ENCODE measurements at regions not wholly inside any gene's neighbourhood (a gene's known extent, or its start where the extent isn't known, plus 50 kb on each side); places are given as distances from the start of the nearest gene placed in this dataset.
"Not testable (repeated sequence)": the region's sequence is repeated elsewhere in the genome, so short reads cannot be mapped to it uniquely, and the experiment has no call there.

DNA sequence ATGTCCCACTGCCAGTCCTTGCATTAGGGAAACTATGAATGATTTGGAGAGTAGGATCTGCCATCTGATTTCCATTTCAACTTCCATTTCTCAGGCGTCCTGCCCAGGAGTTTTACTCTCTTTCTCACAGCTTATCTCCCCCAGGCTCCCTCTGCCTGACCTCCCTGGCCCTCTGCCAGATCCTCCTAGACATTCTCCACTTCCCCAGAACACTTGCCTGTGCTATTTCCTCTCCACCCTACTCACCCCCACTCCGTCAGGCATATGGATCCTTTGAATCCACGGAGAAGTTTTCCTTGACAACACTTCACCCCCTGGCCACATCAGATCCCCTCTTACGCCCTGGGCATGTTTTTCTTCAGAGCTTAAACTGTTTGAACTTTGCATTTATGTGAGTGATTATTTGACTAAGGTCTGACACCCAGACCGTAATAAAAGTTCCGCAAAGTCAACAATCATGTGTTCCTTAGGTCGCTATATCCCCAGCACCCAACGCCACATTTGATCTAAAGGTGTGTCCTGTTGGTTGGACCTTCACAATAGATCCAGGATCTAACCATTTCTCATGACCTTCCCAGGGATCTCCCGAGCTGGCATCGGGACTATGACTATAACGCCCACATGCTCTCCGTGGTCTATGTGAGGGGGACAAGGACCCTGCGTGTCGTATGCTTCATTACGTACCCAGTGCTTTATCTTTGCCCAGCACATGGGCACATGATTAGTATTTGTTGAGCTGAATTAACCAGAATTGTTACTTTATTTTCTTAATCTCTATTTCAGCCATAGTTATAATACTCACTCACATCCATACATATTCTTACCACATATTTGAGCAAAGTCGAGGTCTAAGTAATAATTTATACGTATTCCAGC, 255.8 kb upstream of the FOXN3 start:
- DNase-seq (ENCODE audit: low spot score) (no peak), ATAC-seq (no peak)
- intact Hi-C loops (cut with DNase I): no loop called here

DNA sequence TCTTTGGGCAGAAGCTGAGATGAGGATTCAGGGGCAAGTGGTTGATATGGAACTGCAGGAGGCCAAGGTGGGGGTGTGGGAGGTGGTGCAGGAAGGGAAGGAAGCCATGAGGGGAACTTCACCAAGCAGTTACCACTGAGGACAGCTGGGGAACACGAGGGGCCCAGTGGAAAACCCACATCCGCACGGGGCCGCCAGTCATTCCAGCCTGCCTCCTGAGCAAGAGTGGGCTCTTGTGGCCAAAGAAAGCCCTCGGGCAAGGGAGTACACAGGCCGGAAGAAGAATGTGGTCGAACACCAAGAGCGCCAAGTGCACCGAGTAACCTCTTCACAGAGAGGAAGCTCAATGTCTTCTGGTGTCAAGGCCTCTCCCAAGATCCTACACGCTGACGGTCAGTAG, 252.2 kb upstream of the FOXN3 start:
- intact Hi-C loops (cut with DNase I): no loop called here
- ATAC-seq (peak; percentile 71), DNase-seq (ENCODE audit: low spot score) (peak; percentile 60)

DNA sequence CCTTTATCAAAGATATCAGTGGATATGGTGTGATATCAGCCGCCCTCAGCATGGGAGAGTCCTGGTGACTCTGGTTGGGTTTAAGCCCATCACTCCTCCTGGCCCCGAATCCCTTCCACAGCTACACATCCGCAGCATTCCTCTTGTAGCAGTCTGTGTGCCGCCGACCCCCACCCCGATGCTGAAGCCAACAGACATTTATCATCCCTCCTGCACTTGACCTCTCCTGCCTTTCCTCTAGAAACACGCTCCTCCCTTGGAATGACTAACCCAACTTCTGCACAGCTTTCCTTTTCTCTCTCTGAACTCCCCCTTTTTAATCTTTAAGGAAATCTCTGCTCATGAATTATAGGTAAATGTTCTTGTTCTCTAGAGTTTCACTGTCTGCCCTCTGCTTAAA, 250.9 kb upstream of the FOXN3 start:
- DNase-seq (ENCODE audit: low spot score) (no peak), ATAC-seq (no peak)
- intact Hi-C loops (cut with DNase I): no loop called here

DNA sequence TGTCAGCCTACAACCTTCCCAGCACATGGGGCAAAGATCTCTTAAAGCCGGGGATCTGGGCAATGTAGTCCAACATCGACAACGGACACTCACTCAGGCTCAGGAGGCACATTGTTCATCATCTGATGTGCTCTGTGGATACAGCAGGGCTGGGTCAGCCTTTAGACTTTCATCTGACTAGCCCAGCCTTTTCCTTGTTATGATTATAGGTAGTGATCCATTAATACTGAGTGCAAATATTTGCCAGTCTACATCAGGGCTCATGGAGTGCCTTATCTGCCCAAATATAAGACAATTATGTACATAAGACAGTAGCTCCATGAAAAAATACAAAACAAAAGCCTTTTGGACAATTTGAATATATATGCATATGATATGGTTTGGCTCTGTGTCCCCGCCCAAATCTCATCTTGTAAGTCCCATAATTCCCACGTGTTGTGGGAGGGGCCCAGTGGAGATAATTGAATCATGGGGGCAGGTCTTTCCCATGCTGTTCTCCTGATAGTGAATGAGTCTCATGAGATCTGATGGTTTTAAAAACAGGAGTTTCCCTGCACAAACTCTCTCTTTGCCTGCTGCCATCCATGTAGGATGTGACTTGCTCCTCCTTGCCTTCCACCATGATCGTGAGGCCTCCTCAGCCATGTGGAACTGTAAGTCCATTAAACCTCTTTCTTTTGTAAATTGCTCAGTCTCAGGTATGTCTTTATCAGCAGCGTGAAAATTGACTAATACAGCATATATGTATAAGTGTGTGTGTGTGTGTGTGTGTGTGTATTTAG, 248.5 kb upstream of the FOXN3 start:
- ATAC-seq; DNase-seq (ENCODE audit: low spot score); intact Hi-C loops (cut with DNase I): not testable (repeated sequence)

DNA sequence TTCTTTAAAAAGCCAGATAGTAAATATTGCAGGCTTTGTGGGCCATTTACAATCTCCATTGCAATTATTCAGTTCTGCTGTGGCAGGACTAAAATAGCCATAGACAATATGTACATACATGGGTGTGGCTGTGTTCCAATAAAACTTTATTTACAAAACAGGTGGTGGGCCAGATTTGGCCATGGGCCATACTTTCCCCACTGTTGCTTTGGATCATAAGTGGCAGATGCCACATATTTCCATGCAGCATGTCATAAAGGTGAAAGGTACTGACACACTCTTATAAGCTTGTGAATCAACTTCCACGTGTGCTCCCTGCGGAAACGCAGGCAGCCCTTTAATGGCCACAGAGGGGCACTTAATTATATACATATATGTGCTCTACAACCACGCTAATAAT, 244.4 kb upstream of the FOXN3 start:
- DNase-seq (ENCODE audit: low spot score) (no peak), ATAC-seq (no peak)
- intact Hi-C loops (cut with DNase I): no loop called here

DNA sequence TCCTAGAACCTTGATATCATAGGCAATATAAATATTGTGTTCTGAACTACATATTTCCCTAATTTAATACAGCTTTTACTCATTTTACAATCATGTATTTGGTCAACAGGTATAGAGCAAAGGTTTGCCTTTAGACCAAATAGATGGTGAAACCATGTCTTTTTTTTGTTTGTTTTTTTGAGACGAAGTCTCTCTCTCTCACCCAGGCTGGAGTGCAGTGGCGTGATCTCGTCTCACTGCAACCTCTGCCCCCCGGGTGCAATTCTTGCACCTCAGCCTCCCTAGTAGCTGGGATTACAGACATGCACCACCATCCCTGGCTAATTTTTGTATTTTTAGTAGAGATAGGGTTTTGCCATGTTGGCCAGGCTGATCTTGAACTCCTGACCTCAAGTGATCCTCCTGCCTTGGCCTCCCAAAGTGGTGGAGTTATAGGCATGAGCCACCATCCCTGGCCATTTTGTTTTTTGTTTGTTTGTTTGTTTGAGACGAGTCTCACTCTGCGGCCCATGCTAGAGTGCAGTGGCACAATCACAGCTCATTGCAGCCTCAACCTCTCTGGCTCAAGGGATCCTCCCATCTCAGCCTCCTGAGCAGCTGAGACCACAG, 243.7 kb upstream of the FOXN3 start:
- DNase-seq (ENCODE audit: low spot score); ATAC-seq; intact Hi-C loops (cut with DNase I): not testable (repeated sequence)

DNA sequence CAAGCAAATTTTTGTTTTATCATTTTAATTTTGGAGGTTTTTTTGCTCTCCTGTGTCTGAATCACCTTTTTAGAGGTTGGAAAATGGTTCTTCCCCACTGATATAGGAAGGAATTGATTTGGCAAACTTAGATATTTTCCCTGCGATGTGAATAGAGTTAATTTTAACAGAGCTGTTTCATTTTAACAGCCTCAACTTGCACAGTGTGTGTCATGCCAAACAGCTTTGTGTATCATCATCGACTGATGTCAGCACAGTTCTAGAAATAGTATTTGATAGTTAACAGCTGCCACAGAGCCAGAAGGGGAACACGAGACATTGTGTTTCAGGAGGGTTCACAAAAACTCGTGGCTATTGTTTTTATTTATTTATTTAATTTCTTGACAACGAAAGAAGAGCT, 243.1 kb upstream of the FOXN3 start:
- ATAC-seq (peak; percentile 91), DNase-seq (ENCODE audit: low spot score) (no peak)
- intact Hi-C loops (cut with DNase I): no loop called here

DNA sequence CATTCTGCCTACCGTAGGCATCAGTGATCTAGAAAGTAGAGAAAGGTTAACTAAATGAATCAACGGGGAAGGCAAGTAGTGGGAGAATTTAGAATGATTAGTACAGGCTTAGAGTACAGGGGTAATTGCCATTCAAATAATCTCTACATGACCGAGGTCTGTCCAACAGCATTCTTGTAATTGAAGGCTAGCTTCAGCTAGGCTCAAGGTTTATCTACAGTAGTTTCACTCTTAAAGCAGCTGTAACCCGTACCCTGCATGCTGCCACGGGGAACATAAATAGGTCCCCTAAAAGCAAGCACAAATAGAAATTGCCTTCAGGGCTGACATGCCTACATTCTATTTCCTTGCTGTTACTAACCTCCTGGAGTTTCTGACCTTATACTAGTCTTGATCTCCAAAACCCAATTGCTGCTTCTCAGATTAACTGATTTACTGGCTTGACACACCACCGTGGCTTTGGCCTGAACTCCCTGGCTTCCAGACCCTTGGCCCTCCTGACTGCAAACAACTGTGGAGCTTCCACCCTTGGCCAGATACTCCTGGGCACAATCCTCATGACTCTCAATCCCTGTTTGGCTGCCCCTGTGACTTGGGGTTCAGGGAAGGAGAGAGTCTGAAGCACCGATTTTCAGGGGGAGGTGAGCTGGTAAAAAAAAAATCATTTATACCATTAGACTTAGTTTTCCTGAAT, 242.1 kb upstream of the FOXN3 start:
- intact Hi-C loops (cut with DNase I): loop anchor here (5.0 kb wide), 1 partner anchor 1133 kb away; no protein-coding TSS in a partner anchor
- no peak for DNase-seq (ENCODE audit: low spot score)
- ATAC-seq: no peak

DNA sequence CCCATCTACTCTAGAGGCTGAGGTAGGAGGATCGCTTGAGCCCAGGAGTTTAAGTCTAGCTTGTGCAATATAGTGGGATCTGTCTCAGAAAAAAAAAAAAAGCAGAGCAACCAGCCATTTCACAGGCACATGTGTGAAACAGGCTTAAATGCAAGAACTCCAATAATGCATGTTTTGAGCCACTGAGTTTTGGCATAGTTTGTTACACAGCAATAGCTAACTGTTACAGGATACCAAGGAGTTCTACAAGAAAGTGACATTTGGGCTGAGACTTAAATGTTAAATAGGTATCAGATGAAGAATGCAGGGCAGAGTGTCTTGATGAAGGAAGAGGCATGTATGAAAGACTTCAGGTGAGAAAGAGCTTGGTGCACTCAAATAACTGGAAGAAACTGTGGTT, 240.0 kb upstream of the FOXN3 start:
- DNase-seq (ENCODE audit: low spot score) (no peak), ATAC-seq (no peak)
- intact Hi-C loops (cut with DNase I): loop anchor here (5.0 kb wide), 1 partner anchor 1135 kb away; no protein-coding TSS in a partner anchor

DNA sequence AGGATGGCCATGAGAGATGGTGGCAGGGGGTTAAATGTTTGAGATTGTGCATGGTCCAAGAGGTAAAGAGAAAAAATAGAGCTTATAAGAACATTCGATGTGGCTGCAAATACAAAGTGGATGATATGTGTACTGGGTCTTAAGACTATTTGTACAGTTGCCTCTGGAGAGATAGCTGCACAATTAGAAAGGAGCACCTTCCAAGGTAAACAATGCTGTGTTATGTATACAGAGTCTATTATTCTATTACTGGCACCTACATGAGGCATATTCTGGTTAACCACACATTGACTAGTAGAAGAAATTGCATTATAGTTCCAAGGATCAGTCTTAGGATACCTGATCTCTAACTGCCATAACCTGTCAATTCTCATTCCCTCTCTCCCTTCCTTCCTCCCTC, 238.0 kb upstream of the FOXN3 start:
- ATAC-seq (no peak), DNase-seq (ENCODE audit: low spot score) (no peak)
- intact Hi-C loops (cut with DNase I): loop anchor here (5.0 kb wide), 1 partner anchor 1137 kb away; no protein-coding TSS in a partner anchor

DNA sequence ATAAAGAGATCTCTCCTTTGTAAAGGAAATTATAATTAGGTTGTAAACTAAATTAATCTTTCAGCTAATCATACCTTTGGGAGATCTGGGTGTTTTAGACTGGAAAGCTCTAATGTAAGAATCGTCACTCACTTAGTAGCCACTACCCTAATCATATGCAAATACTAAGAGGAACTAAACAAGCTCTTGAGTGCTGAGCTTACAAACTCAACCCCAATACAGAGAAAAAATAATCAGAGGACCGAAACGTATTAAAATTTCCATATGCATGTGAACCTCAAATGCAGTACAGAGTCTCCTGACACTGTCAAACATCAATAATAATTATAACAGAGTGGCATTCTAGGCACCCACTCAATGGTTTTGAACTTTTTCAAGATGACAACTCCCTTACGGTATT, 235.3 kb upstream of the FOXN3 start:
- intact Hi-C loops (cut with DNase I): no loop called here
- DNase-seq (ENCODE audit: low spot score): no peak
- ATAC-seq: no peak

DNA sequence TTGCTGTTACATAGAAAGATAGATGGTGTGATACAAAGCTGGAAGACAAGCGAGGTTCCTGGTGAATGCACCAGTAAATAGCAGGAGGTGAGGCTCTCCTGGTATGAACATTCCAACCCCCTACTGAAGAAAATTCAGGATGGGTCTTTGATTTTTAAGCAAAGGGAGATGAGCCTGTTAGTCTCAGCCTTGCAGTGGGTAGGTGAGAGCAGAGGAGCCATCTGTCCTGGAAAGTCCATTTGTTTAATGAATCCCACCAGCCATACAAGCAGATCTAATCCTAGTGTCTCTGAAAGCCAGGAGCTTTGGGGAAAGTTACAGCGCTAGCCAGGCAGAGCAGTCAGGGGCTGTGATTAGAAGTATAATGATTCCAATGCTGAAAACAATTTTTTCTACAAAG, 234.8 kb upstream of the FOXN3 start:
- intact Hi-C loops (cut with DNase I): no loop called here
- ATAC-seq (no peak), DNase-seq (ENCODE audit: low spot score) (no peak)

DNA sequence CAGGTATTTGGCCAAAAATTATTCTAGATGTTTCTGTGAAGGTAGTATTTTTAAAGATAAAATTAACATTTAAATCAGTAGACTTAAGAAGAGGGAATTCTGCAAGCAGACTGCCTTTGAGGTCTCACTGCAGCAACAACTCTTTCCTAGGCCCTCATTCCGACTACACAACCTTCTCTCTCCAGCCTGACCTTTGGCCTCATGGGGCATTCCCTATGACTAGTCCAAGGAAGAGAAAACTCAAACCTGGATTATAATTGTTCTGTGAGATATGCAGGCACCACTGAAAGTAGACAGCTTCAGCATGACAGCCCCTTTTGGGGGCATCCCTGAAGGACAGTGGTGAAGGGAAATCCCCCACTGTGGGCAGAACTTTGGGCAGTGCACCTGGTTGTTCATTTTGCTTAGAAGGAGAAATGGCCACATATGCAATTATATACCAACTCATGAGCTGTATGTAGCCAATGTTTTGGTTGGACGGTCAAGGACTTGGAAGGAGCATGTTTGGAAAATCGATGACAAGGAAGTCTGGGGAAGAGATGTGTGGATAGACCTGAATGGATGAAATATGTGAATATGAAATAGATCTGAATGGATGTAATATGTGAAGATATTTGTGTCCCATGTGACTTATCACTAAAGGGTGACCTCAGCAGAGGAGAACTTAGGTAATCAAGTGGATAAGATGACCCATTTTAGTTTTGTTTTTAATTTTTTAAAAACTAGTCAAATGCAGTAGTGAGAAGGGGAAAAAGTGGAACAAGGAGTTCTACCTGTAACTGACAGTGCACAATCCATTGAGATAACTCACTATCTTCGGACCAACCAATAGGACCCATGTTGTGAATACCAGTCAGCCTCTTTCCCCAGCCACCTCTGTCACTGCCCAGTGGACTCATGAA, 233.3 kb upstream of the FOXN3 start:
- ATAC-seq (no peak), DNase-seq (ENCODE audit: low spot score) (no peak)
- intact Hi-C loops (cut with DNase I): no loop called here

DNA sequence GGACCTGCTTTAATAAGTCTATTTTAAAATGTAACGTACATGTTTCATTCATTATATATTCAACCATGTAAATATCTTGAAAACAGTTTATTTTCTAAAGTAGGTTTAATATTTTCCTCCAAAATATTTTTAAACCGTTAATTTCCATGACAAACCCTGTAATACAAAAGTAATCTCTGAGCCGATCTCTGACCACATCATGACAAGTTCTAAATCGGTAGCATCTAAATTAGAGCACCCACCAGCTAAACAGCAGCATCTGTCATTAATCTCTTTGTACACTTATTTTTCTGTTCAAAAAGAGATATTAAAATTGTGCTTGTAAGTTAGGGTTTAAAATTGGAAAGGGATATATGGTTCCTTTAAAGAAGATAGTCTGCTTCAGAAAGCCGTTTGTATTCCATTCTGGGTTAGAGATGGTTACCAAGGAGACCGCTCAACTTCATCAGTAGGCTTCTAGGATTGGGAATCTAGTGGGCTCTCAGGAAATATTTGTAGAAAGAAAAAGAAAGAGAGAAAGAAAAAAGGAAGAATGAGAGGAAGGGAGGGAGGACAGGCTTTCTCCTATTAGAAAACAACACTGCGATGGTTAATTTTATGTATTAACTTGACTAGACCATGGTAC, 232.5 kb upstream of the FOXN3 start:
- intact Hi-C loops (cut with DNase I): no loop called here
- ATAC-seq (no peak), DNase-seq (ENCODE audit: low spot score) (no peak)

DNA sequence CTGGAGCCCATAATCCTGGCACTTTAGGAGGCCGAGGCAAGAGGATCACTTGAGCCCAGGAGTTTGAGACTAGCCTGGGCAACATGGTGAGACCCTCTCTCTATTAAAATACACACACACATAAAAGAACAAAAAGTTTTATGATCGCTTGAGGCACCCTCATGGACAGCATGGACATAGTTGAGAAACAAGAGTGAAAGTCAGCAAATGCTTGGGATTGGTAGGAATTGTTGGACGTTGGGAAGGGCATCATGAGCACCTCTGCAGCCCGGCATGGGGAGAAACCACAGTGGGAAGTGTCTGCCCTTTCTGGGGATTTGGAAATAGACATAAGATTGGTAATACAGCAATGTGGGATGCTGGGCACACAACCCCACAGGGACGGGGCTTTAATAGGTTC, 231.9 kb upstream of the FOXN3 start:
- ATAC-seq (no peak), DNase-seq (ENCODE audit: low spot score) (no peak)
- intact Hi-C loops (cut with DNase I): no loop called here

DNA sequence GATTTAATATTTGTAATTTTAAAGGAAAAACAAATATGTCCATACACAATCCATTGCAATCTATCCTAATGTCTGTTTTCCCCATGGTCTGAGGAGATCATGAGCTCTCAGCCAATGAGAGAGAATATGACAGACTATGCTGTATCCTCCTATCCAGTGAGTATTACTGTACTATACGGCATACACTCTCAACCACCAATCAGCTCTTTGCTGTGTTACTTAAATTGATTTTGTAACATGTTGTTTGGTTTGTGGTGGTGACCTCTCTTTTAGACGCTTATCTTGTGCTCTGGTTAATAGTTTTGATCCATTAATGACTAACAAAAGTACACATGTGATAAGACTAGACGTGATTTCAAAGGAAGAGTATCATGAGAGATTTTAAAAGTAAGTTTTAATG, 231.5 kb upstream of the FOXN3 start:
- no peak for ATAC-seq

DNA sequence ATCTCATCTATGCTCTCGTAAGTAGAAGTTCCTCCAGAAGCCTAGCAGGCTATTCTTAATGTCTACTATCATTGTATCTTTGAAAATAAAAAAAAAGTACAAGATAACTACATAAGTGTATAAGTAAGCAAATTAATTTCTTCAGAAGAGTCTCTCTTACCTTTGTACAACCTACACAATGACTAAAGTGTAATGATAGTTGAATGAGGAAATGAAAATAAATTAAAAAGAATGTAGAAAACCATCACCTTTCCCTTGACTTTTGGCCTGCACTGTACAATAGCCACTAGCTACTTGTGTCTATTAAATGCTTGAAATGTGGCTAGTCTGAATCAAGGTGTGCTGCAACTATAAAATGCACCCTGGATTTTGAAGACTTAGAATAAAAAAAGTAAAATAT, 229.9 kb upstream of the FOXN3 start:
- no peak for DNase-seq (ENCODE audit: low spot score)
- ATAC-seq: no peak
- intact Hi-C loops (cut with DNase I): no loop called here

More for the DNA sequence above, 231.5 kb upstream of the FOXN3 start:
- intact Hi-C loops (cut with DNase I): no loop called here
- no peak for DNase-seq (ENCODE audit: low spot score)

DNA sequence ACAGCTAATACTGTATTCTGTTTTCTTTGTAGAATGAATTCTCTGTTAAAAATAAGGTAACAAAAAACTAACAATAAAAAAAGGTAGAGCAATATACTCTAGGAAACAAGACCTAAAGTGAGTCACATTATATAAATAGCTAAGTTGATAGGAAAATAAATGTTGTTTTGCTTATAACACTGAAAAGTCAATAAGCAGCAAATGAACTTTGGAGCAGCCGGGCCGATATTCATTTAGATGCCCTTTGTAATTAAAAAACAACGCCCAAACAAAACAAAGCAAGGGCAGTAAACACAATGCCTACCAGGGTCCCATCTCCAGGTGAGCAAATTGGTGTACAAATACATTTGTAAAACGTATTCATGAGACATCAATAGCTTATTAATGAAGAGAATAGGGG, 227.6 kb upstream of the FOXN3 start:
- ATAC-seq (no peak), DNase-seq (ENCODE audit: low spot score) (no peak)
- intact Hi-C loops (cut with DNase I): no loop called here
